H9 (cell line): ENCODE measurements at regions not wholly inside any gene's neighbourhood (a gene's known extent, or its start where the extent isn't known, plus 50 kb on each side); places are given as distances from the start of the nearest gene placed in this dataset.
"Not testable (repeated sequence)": the region's sequence is repeated elsewhere in the genome, so short reads cannot be mapped to it uniquely, and the experiment has no call there.

ENCODE experiments used
- DNase-seq: peaks from one replicate; pipeline ENCODE4 v3.0.0-alpha.2; 2017
- H2AFZ ChIP-seq: one replicate; pipeline ENCODE4 v1.6.1; 2013; ENCODE audit warnings: mild to moderate bottlenecking, low read length, control low read depth, moderate library complexity
- H2AK5ac ChIP-seq: 2 replicates; pipeline ENCODE4 v1.6.1; 2013; ENCODE audit warnings: low read length, control low read depth, mixed read lengths; ENCODE audit not compliant: insufficient read length
- H2BK120ac ChIP-seq: one replicate; pipeline ENCODE4 v1.6.1; 2013; ENCODE audit warnings: low read depth, mild to moderate bottlenecking, low read length, control low read depth, inconsistent platforms; ENCODE audit not compliant: poor library complexity, severe bottlenecking
- H2BK12ac ChIP-seq: 2 replicates; pipeline ENCODE4 v1.6.1; 2013; ENCODE audit warnings: low read length, control low read depth, mixed read lengths, low read depth; ENCODE audit not compliant: insufficient read length
- H2BK15ac ChIP-seq: 2 replicates; pipeline ENCODE4 v1.6.1; 2013; ENCODE audit warnings: low read depth, low read length, control low read depth
- H2BK20ac ChIP-seq: one replicate; pipeline ENCODE4 v1.6.1; 2013; ENCODE audit warnings: low read depth, mild to moderate bottlenecking, low read length, control low read depth, inconsistent platforms; ENCODE audit not compliant: poor library complexity, severe bottlenecking
- H2BK5ac ChIP-seq: 2 replicates; pipeline ENCODE4 v1.6.1; 2013; ENCODE audit warnings: low read length, control low read depth, mixed read lengths; ENCODE audit not compliant: insufficient read length
- H3K14ac ChIP-seq: 2 replicates; pipeline ENCODE4 v1.6.1; 2013; ENCODE audit warnings: low read length, control low read depth; ENCODE audit not compliant: insufficient read depth
- H3K18ac ChIP-seq: 2 replicates; pipeline ENCODE4 v1.6.1; 2013; ENCODE audit warnings: low read depth, mild to moderate bottlenecking, mixed read lengths, low read length, control low read depth; ENCODE audit not compliant: insufficient read length
- H3K23ac ChIP-seq: 2 replicates; pipeline ENCODE4 v1.6.1; 2013; ENCODE audit warnings: low read length, control low read depth, mixed read lengths, low read depth; ENCODE audit not compliant: insufficient read length
- H3K23me2 ChIP-seq: 2 replicates; pipeline ENCODE4 v1.6.1; 2013; ENCODE audit warnings: low read depth, mild to moderate bottlenecking, mixed read lengths, low read length, control low read depth; ENCODE audit not compliant: insufficient read length, poor library complexity, severe bottlenecking
- H3K27ac ChIP-seq: 2 replicates; pipeline ENCODE4 v1.5.1; 2013; ENCODE audit warnings: low read length, control low read depth, mixed read lengths, low read depth; ENCODE audit not compliant: insufficient read length
- H3K27me3 ChIP-seq: 2 replicates; pipeline ENCODE4 v1.6.1; 2013; ENCODE audit warnings: low read length, control low read depth, inconsistent platforms; ENCODE audit not compliant: insufficient read depth
- H3K4ac ChIP-seq: 2 replicates; pipeline ENCODE4 v1.6.1; 2013; ENCODE audit warnings: low read depth, mild to moderate bottlenecking, control low read depth, inconsistent platforms, low read length, moderate library complexity
- H3K4me1 ChIP-seq: 2 replicates; pipeline ENCODE4 v1.6.1; 2013; ENCODE audit warnings: low read length, control low read depth, inconsistent platforms; ENCODE audit not compliant: insufficient read depth
- H3K4me2 ChIP-seq: 2 replicates; pipeline ENCODE4 v1.6.1; 2013; ENCODE audit warnings: low read length, control low read depth, mixed read lengths; ENCODE audit not compliant: insufficient read length, insufficient read depth
- H3K56ac ChIP-seq: 2 replicates; pipeline ENCODE4 v1.6.1; 2013; ENCODE audit warnings: low read depth, mild to moderate bottlenecking, mixed read lengths, low read length, control low read depth; ENCODE audit not compliant: insufficient read length
- H3K79me1 ChIP-seq: 2 replicates; pipeline ENCODE4 v1.6.1; 2013; ENCODE audit warnings: low read depth, mild to moderate bottlenecking, moderate library complexity, low read length, control low read depth, inconsistent platforms; ENCODE audit not compliant: insufficient read depth, poor library complexity, severe bottlenecking
- H3K79me2 ChIP-seq: 2 replicates; pipeline ENCODE4 v1.6.1; 2013; ENCODE audit warnings: low read length, control low read depth, inconsistent platforms; ENCODE audit not compliant: insufficient read depth
- H3K9ac ChIP-seq: 2 replicates; pipeline ENCODE4 v1.6.1; 2013; ENCODE audit warnings: low read length, control low read depth, mixed read lengths; ENCODE audit not compliant: insufficient read length; ENCODE audit errors: extremely low read depth
- H3K9me3 ChIP-seq: one replicate; pipeline ENCODE4 v1.6.1; 2013; ENCODE audit warnings: low read depth, low read length, inconsistent platforms; ENCODE audit not compliant: control insufficient read depth
- H3T11ph ChIP-seq: one replicate; pipeline ENCODE4 v1.6.1; 2013; ENCODE audit warnings: mild to moderate bottlenecking, low read length, control low read depth, inconsistent platforms
- H4K20me1 ChIP-seq: one replicate; pipeline ENCODE4 v1.6.1; 2013; ENCODE audit not compliant: control insufficient read depth, insufficient read length, insufficient read depth
- H4K5ac ChIP-seq: 2 replicates; pipeline ENCODE4 v1.6.1; 2013; ENCODE audit warnings: low read depth, mild to moderate bottlenecking, mixed read lengths, low read length, control low read depth; ENCODE audit not compliant: insufficient read length
- H4K8ac ChIP-seq: replicated peaks from 2 replicates; pipeline ENCODE4 v1.6.1; 2013; ENCODE audit warnings: low read length, control low read depth, mixed read lengths, low read depth; ENCODE audit not compliant: insufficient read length
- H4K91ac ChIP-seq: 2 replicates; pipeline ENCODE4 v1.6.1; 2013; ENCODE audit warnings: low read depth, mild to moderate bottlenecking, moderate library complexity, mixed read lengths, low read length, control low read depth; ENCODE audit not compliant: insufficient read length
- H3K27ac Mint-ChIP-seq, 3 experiments: 2 replicates in 2 of 3; 3 replicates in 1 of 3; pipeline ENCODE4 v1.8.0; 2020 to 2021; ENCODE audit warnings: mixed read lengths in 3 of 3, mild to moderate bottlenecking in 1 of 3, moderate library complexity in 1 of 3
- H3K27me3 Mint-ChIP-seq: 2 replicates; pipeline ENCODE4 v1.8.0; 2021; ENCODE audit warnings: low read depth, mild to moderate bottlenecking, moderate library complexity, mixed read lengths
- H3K36me3 Mint-ChIP-seq, 3 experiments: 2 replicates in 2 of 3; 3 replicates in 1 of 3; pipeline ENCODE4 v1.8.0; 2020 to 2021; ENCODE audit warnings: low read depth in 3 of 3, mixed read lengths in 3 of 3; ENCODE audit not compliant: insufficient read depth in 1 of 3
- H3K4me1 Mint-ChIP-seq, 2 experiments: 2 replicates each; pipeline ENCODE4 v1.8.0; 2020; ENCODE audit warnings: mixed read lengths in 2 of 2
- H3K4me3 Mint-ChIP-seq, 2 experiments: 2 replicates in 1 of 2; 3 replicates in 1 of 2; pipeline ENCODE4 v1.8.0; 2020 to 2021; ENCODE audit warnings: mild to moderate bottlenecking in 2 of 2, mixed read lengths in 2 of 2, moderate library complexity in 1 of 2
- H3K9me3 Mint-ChIP-seq, 2 experiments: 2 replicates in 1 of 2; 3 replicates in 1 of 2; pipeline ENCODE4 v1.8.0; 2020; ENCODE audit warnings: mild to moderate bottlenecking in 2 of 2, mixed read lengths in 2 of 2, moderate library complexity in 1 of 2
- WGBS: extraction: QIAGEN DNeasy Blood & Tissue Kit; methylation state at CpG from one replicate; pipeline ENCODE4 v1.1.7; 2013; ENCODE audit warnings: missing lambda C conversion rate, low lambda C conversion rate, mixed read lengths; ENCODE audit not compliant: insufficient read length; ENCODE audit errors: extremely low coverage; 5-methylcytosine and 5-hydroxymethylcytosine counted together
- TF ChIP-seq, protein P1 (sequence below): fragments of 200-600 bp; sonication (generic); conservative IDR thresholded peaks from 3 replicates; pipeline ENCODE4 v1.8.0; 2021; ENCODE audit warnings: antibody characterized with exemption, mild to moderate bottlenecking

DNA sequence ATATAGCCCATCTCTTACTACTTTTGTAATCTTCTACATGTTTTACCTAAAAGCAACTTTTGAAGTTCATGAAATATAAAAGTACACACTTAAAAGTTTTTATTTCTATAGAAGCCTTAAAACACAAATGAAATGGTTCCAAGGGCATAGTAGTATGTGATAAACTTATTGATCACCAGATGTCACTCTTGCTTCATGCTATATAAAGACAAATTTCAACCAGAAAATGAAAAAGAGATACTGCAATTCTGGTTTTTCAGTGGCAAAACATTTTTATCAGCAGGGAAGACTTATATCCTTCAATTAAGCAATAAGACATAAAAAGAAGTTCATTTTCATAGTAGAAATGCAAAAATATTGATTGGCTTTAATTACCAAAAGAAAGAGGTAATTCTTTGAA lies 69.4 kb upstream of the FBXL17 start:
- Histone ChIP-seq H2AK5ac (no peak overlapping the region), H3K27me3 (no peaks in the 10 kb centered on the region), H3T11ph (no peak overlapping the region), H3K23me2 (no peaks in the 10 kb centered on the region), H3K9ac (no peak overlapping the region), H3K79me2 (no peaks in the 10 kb centered on the region), H2BK120ac (no peak overlapping the region), H3K4me1 (no peaks in the 10 kb centered on the region), H2AFZ (no peak overlapping the region), H2BK20ac (no peak overlapping the region), H3K23ac (no peak overlapping the region), H3K27ac (no peak overlapping the region), H4K91ac (no peak overlapping the region), H2BK5ac (no peak overlapping the region), H4K8ac (no peak overlapping the region), H2BK12ac (no peak overlapping the region), H3K18ac (no peak overlapping the region), H3K79me1 (no peaks in the 10 kb centered on the region), H3K14ac (no peak overlapping the region), H3K4me2 (no peak overlapping the region), H4K5ac (no peak overlapping the region), H3K4ac (no peak overlapping the region), H4K20me1 (no peaks in the 10 kb centered on the region), H2BK15ac (no peak overlapping the region), H3K56ac (no peak overlapping the region), H3K9me3 (no peaks in the 10 kb centered on the region)
- TF ChIP-seq, protein P1, sequence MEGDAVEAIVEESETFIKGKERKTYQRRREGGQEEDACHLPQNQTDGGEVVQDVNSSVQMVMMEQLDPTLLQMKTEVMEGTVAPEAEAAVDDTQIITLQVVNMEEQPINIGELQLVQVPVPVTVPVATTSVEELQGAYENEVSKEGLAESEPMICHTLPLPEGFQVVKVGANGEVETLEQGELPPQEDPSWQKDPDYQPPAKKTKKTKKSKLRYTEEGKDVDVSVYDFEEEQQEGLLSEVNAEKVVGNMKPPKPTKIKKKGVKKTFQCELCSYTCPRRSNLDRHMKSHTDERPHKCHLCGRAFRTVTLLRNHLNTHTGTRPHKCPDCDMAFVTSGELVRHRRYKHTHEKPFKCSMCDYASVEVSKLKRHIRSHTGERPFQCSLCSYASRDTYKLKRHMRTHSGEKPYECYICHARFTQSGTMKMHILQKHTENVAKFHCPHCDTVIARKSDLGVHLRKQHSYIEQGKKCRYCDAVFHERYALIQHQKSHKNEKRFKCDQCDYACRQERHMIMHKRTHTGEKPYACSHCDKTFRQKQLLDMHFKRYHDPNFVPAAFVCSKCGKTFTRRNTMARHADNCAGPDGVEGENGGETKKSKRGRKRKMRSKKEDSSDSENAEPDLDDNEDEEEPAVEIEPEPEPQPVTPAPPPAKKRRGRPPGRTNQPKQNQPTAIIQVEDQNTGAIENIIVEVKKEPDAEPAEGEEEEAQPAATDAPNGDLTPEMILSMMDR: peak; percentile 64
- Mint-ChIP-seq H3K9me3 (peaks cover 32 to 40% of the 10 kb centered on the region in 2 experiments), H3K36me3 (peaks cover 17 to 31% (median 27%) of the 10 kb centered on the region in 3 experiments), H3K27ac (no peak overlapping the region), H3K27me3 (peaks cover 1% of the 10 kb centered on the region; the same call in 1 of the 2 replicates), H3K4me3 (no peak overlapping the region), H3K4me1 (no peaks in the 10 kb centered on the region)
- DNase-seq: no peak

DNA sequence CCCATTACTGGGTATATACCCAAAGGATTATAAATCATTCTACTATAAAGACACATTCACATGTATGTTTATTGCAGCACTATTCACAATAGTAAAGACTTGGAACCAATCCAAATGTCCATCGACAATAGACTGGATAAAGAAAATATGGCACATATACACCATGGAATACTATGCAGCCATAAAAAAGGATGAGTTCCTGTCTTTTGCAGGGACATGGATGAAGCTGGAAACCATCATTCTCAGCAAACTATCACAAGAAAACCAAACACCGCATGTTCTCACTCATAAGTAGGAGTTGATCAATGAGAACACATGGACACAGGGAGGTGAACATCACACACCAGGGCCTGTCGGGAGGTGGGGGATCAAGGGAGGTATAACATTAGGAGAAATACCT lies 62.2 kb upstream of the FBXL17 start:
- not testable (repeated sequence) for H3K9ac ChIP-seq, H2BK5ac ChIP-seq, H2BK15ac ChIP-seq, H3K36me3 Mint-ChIP-seq, H3K18ac ChIP-seq, H3K27ac ChIP-seq, H3K27me3 ChIP-seq, DNase-seq, H3K27me3 Mint-ChIP-seq, H3K79me2 ChIP-seq, H3K4ac ChIP-seq, H4K20me1 ChIP-seq, H3K4me1 Mint-ChIP-seq, H3K4me2 ChIP-seq, H4K5ac ChIP-seq, H3K23me2 ChIP-seq, H4K91ac ChIP-seq, H3K14ac ChIP-seq, H3K79me1 ChIP-seq, H3K4me3 Mint-ChIP-seq, H3K56ac ChIP-seq, H2AFZ ChIP-seq, H2BK20ac ChIP-seq, H3K9me3 ChIP-seq, H3T11ph ChIP-seq, H2BK12ac ChIP-seq, H3K23ac ChIP-seq, H2AK5ac ChIP-seq, H3K4me1 ChIP-seq, H3K27ac Mint-ChIP-seq, H2BK120ac ChIP-seq, H4K8ac ChIP-seq
- peaks cover 4 to 14% of the 10 kb centered on the region in 2 experiments; a peak in 3 of 5 replicates for H3K9me3 Mint-ChIP-seq
- no CpG with 5 or more reads among the region's 3 CpGs for WGBS
